Naive B cell (primary cell): ENCODE measurements at regions not wholly inside any gene's neighbourhood (a gene's known extent, or its start where the extent isn't known, plus 50 kb on each side); places are given as distances from the start of the nearest gene placed in this dataset.
"Not testable (repeated sequence)": the region's sequence is repeated elsewhere in the genome, so short reads cannot be mapped to it uniquely, and the experiment has no call there.

Experiments used
- ATAC-seq, 2 donors: fragments of 150-1000 bp; cut with Tn5 transposase; 2 replicates each; pipeline ENCODE4 v1.10.0; 2021; ENCODE audit warnings: low read depth in 2 of 2, mild to moderate bottlenecking in 2 of 2, moderate library complexity in 2 of 2
- DNase-seq: peaks from one replicate; pipeline ENCODE4 v3.0.0; 2022
- H3K27ac Mint-ChIP-seq, 6 donors: one replicate each; pipeline ENCODE4 v1.8.0; 2020 to 2022; ENCODE audit warnings: mild to moderate bottlenecking in 6 of 6, mixed read lengths in 6 of 6, moderate library complexity in 5 of 6, inconsistent platforms in 2 of 6
- H3K27me3 Mint-ChIP-seq, 3 donors: one replicate each; pipeline ENCODE4 v1.8.0; 2021 to 2022; ENCODE audit warnings: mixed read lengths in 3 of 3, mild to moderate bottlenecking in 1 of 3
- H3K36me3 Mint-ChIP-seq, 2 donors: one replicate each; pipeline ENCODE4 v1.8.0; 2020 to 2022; ENCODE audit warnings: mixed read lengths in 2 of 2, inconsistent platforms in 1 of 2, mild to moderate bottlenecking in 1 of 2
- H3K4me1 Mint-ChIP-seq, 3 donors: one replicate each; pipeline ENCODE4 v1.8.0; 2020 to 2022; ENCODE audit warnings: mixed read lengths in 3 of 3, inconsistent platforms in 1 of 3, mild to moderate bottlenecking in 1 of 3, moderate library complexity in 1 of 3
- H3K4me3 Mint-ChIP-seq, 8 donors: one replicate each; pipeline ENCODE4 v1.8.0; 2020 to 2022; ENCODE audit warnings: mild to moderate bottlenecking in 8 of 8, mixed read lengths in 8 of 8, moderate library complexity in 8 of 8, inconsistent platforms in 2 of 8
- H3K9me3 Mint-ChIP-seq, 7 donors: one replicate each; pipeline ENCODE4 v1.8.0; 2020 to 2022; ENCODE audit warnings: mixed read lengths in 7 of 7, mild to moderate bottlenecking in 5 of 7, inconsistent platforms in 2 of 7, moderate library complexity in 1 of 7

GRCh38 chr9:3742586-3742985 is 216.8 kb upstream of the RFX3 start:
- Mint-ChIP-seq H3K27me3 (peaks cover 0 to 13% (median 5%) of the 10 kb centered on the region in 3 donors), H3K4me1 (no peaks in the 10 kb centered on the region), H3K36me3 (no peaks in the 10 kb centered on the region), H3K9me3 (no peaks in the 10 kb centered on the region), H3K4me3 (no peak overlapping the region), H3K27ac (no peak overlapping the region)
- ATAC-seq (no peak), DNase-seq (no peak)

GRCh38 chr9:3741729-3742128 is 215.9 kb upstream of the RFX3 start:
- no peak overlapping the region for H3K4me3 Mint-ChIP-seq
- DNase-seq: no peak
- H3K27ac Mint-ChIP-seq: no peak overlapping the region
- peaks cover 0 to 18% (median 5%) of the 10 kb centered on the region in 3 donors for H3K27me3 Mint-ChIP-seq
- no peaks in the 10 kb centered on the region for H3K9me3 Mint-ChIP-seq
- no peaks in the 10 kb centered on the region for H3K4me1 Mint-ChIP-seq
- no peaks in the 10 kb centered on the region for H3K36me3 Mint-ChIP-seq
- ATAC-seq: no peak

- H3K4me1 Mint-ChIP-seq: no peaks in the 10 kb centered on the region
- no peaks in the 10 kb centered on the region for H3K9me3 Mint-ChIP-seq
- H3K27ac Mint-ChIP-seq: no peak overlapping the region
- no peaks in the 10 kb centered on the region for H3K36me3 Mint-ChIP-seq
- ATAC-seq (no peak), DNase-seq (no peak)
- no peak overlapping the region for H3K4me3 Mint-ChIP-seq
- peaks cover 0 to 19% (median 5%) of the 10 kb centered on the region in 3 donors for H3K27me3 Mint-ChIP-seq
Measured at GRCh38 chr9:3740690-3741419, 215.1 kb upstream of the RFX3 start.

GRCh38 chr9:3736161-3736560 is 210.4 kb upstream of the RFX3 start:
- peaks cover 0 to 7% (median 5%) of the 10 kb centered on the region in 3 donors for H3K27me3 Mint-ChIP-seq
- peaks cover 0 to 6% (median 5%) of the 10 kb centered on the region in 3 donors for H3K4me1 Mint-ChIP-seq
- DNase-seq: no peak
- no peak overlapping the region for H3K4me3 Mint-ChIP-seq
- ATAC-seq: no peak
- no peaks in the 10 kb centered on the region for H3K9me3 Mint-ChIP-seq
- H3K27ac Mint-ChIP-seq: no peak overlapping the region
- H3K36me3 Mint-ChIP-seq: no peaks in the 10 kb centered on the region

- Mint-ChIP-seq H3K36me3 (no peaks in the 10 kb centered on the region), H3K9me3 (no peaks in the 10 kb centered on the region), H3K4me3 (no peak overlapping the region), H3K27ac (no peak overlapping the region), H3K4me1 (peaks cover 0 to 6% (median 5%) of the 10 kb centered on the region in 3 donors), H3K27me3 (peaks cover 0 to 7% (median 0%) of the 10 kb centered on the region in 3 donors)
- DNase-seq (no peak), ATAC-seq (no peak)
Measured at GRCh38 chr9:3735251-3735650, 209.4 kb upstream of the RFX3 start.

GRCh38 chr9:3733527-3734262 is 207.9 kb upstream of the RFX3 start:
- not testable (repeated sequence) for H3K27ac Mint-ChIP-seq, ATAC-seq, DNase-seq, H3K27me3 Mint-ChIP-seq, H3K9me3 Mint-ChIP-seq, H3K4me3 Mint-ChIP-seq, H3K36me3 Mint-ChIP-seq, H3K4me1 Mint-ChIP-seq

- H3K4me3 Mint-ChIP-seq: no peak overlapping the region
- no peak for ATAC-seq
- peaks cover 0 to 7% (median 0%) of the 10 kb centered on the region in 3 donors for H3K27me3 Mint-ChIP-seq
- no peaks in the 10 kb centered on the region for H3K36me3 Mint-ChIP-seq
- no peak overlapping the region for H3K27ac Mint-ChIP-seq
- DNase-seq: no peak
- no peaks in the 10 kb centered on the region for H3K9me3 Mint-ChIP-seq
- H3K4me1 Mint-ChIP-seq: peaks cover 0 to 6% (median 5%) of the 10 kb centered on the region in 3 donors
Measured at GRCh38 chr9:3733039-3733408, 207.2 kb upstream of the RFX3 start.

GRCh38 chr9:3732077-3733038 is 206.6 kb upstream of the RFX3 start:
- DNase-seq: peak; percentile 12

GRCh38 chr9:3730511-3730922 is 204.7 kb upstream of the RFX3 start:
- Mint-ChIP-seq H3K4me3 (no peak overlapping the region), H3K36me3 (no peaks in the 10 kb centered on the region), H3K4me1 (peaks cover 0 to 6% (median 5%) of the 10 kb centered on the region in 3 donors), H3K27ac (peak overlapping the region in 2 of 6 donors; percentile 6 to 54), H3K27me3 (no peaks in the 10 kb centered on the region), H3K9me3 (no peaks in the 10 kb centered on the region)
- ATAC-seq (no peak), DNase-seq (no peak)

More at GRCh38 chr9:3732077-3733038, 206.6 kb upstream of the RFX3 start:
- Mint-ChIP-seq H3K27me3 (peaks cover 0 to 7% (median 0%) of the 10 kb centered on the region in 3 donors), H3K36me3 (no peaks in the 10 kb centered on the region), H3K9me3 (no peaks in the 10 kb centered on the region), H3K4me1 (peaks cover 0 to 6% (median 5%) of the 10 kb centered on the region in 3 donors), H3K27ac (peak overlapping the region in 1 of 6 donors; percentile 21), H3K4me3 (peak overlapping the region in 1 of 8 donors; percentile 2)
- peak; percentile 54 to 57 for ATAC-seq

- DNase-seq: no peak
- no peak overlapping the region for H3K4me3 Mint-ChIP-seq
Measured at GRCh38 chr9:3721096-3721495, 195.3 kb upstream of the RFX3 start.

GRCh38 chr9:3719286-3719685 is 193.5 kb upstream of the RFX3 start:
- Mint-ChIP-seq H3K36me3 (no peaks in the 10 kb centered on the region), H3K4me1 (no peaks in the 10 kb centered on the region), H3K27ac (no peak overlapping the region), H3K9me3 (peaks cover 0 to 10% (median 0%) of the 10 kb centered on the region in 7 donors), H3K27me3 (peaks cover 6 to 18% (median 9%) of the 10 kb centered on the region in 3 donors), H3K4me3 (no peak overlapping the region)
- DNase-seq: no peak
- ATAC-seq: no peak

More at GRCh38 chr9:3721096-3721495, 195.3 kb upstream of the RFX3 start:
- Mint-ChIP-seq H3K27me3 (no peaks in the 10 kb centered on the region), H3K27ac (no peak overlapping the region), H3K9me3 (peaks cover 0 to 10% (median 0%) of the 10 kb centered on the region in 7 donors), H3K36me3 (no peaks in the 10 kb centered on the region), H3K4me1 (no peaks in the 10 kb centered on the region)
- no peak for ATAC-seq

GRCh38 chr9:3716415-3716814 is 190.6 kb upstream of the RFX3 start:
- ATAC-seq: no peak
- H3K36me3 Mint-ChIP-seq: no peaks in the 10 kb centered on the region

GRCh38 chr9:3708751-3709150 is 182.9 kb upstream of the RFX3 start:
- no peak overlapping the region for H3K4me3 Mint-ChIP-seq
- H3K9me3 Mint-ChIP-seq: no peaks in the 10 kb centered on the region
- H3K4me1 Mint-ChIP-seq: no peaks in the 10 kb centered on the region
- peaks cover 0 to 4% of the 10 kb centered on the region in 2 donors for H3K36me3 Mint-ChIP-seq
- no peak for DNase-seq
- ATAC-seq: no peak
- peak overlapping the region in 1 of 6 donors; percentile 33 for H3K27ac Mint-ChIP-seq
- peaks cover 20 to 33% (median 32%) of the 10 kb centered on the region in 3 donors for H3K27me3 Mint-ChIP-seq

More at GRCh38 chr9:3716415-3716814, 190.6 kb upstream of the RFX3 start:
- Mint-ChIP-seq H3K27me3 (peaks cover 9 to 30% (median 22%) of the 10 kb centered on the region in 3 donors), H3K27ac (no peak overlapping the region), H3K4me3 (no peak overlapping the region), H3K4me1 (no peaks in the 10 kb centered on the region), H3K9me3 (peaks cover 0 to 10% (median 0%) of the 10 kb centered on the region in 7 donors)
- DNase-seq: no peak
